HepG2 (cell line): ENCODE measurements at regions not wholly inside any gene's neighbourhood (a gene's known extent, or its start where the extent isn't known, plus 50 kb on each side); places are given as distances from the start of the nearest gene placed in this dataset.

Source experiments
- ATAC-seq: fragments of 200-7000 bp; cut with Tn5 transposase; 3 replicates; pipeline ENCODE4 v1.9.1; 2020; ENCODE audit warnings: mild to moderate bottlenecking, moderate library complexity
- BruUV-seq: library from RNA; stranded (reverse); fragments of 400-500 nt; replicated peaks from 2 replicates; lab custom pipeline; 2021; lab: Mats Ljungman, UMichigan
- CTCF ChIA-PET: fragments of 300-600 bp; formaldehyde crosslinking; extraction: SDS; loops from one replicate; lab custom pipeline; 2021; ENCODE audit warnings: low total read pairs, inconsistent platforms, low intra/inter-chr PET ratio; lab: Yijun Ruan, JAX
- POLR2A ChIA-PET: fragments of 350-600 bp; sonication (Branson Sonifier 250); formaldehyde crosslinking; loops from one replicate; lab custom pipeline; 2020; ENCODE audit warnings: antibody characterized with exemption, inconsistent platforms; lab: Yijun Ruan, JAX
- DNase-seq: peaks from one replicate; pipeline ENCODE4 v3.0.0-alpha.2; 2015; ENCODE audit warnings: low spot score
- FAIRE-seq: peaks from 3 replicates; lab custom pipeline; 2011; peaks lifted over from hg19 to GRCh38; lab: Jason Lieb, UNC
- H2AFZ ChIP-seq: one replicate; pipeline ENCODE4 v1.6.1; 2011; ENCODE audit warnings: low read length, inconsistent platforms
- H3K27ac ChIP-seq: fragments of 300-600 bp; 3 replicates; pipeline ENCODE4 v1.8.0; 2011; ENCODE audit warnings: mixed run types, mild to moderate bottlenecking, mixed read lengths, low read length, inconsistent platforms; ENCODE audit not compliant: insufficient read depth; ENCODE audit errors: extremely low read length
- H3K27me3 ChIP-seq, 2 experiments: fragments of 200-600 bp in 1 of 2; 2 replicates in 1 of 2; 3 replicates in 1 of 2; pipeline versions ENCODE4 v1.6.0 to v1.8.0; 2011; ENCODE audit warnings: low read length in 2 of 2, mild to moderate bottlenecking in 2 of 2, moderate library complexity in 2 of 2, inconsistent platforms in 1 of 2; ENCODE audit not compliant: insufficient read depth in 2 of 2, control insufficient read depth in 1 of 2
- H3K36me3 ChIP-seq, 2 experiments: fragments of 200-600 bp in 1 of 2; replicated peaks in 1 of 2; 2 replicates in 1 of 2; 3 replicates in 1 of 2; pipeline versions ENCODE4 v1.5.1 to v1.8.0; 2011; ENCODE audit warnings: low read length in 2 of 2, inconsistent platforms in 1 of 2; ENCODE audit not compliant: insufficient read depth in 2 of 2, control insufficient read depth in 1 of 2
- H3K4me1 ChIP-seq: 2 replicates; pipeline ENCODE4 v1.5.1; 2012; ENCODE audit warnings: low read length, inconsistent platforms; ENCODE audit not compliant: insufficient read depth
- H3K4me2 ChIP-seq: 2 replicates; pipeline ENCODE4 v1.6.0; 2011; ENCODE audit warnings: low read depth, low read length, inconsistent platforms
- H3K4me3 ChIP-seq, 3 experiments: fragments of 200-600 bp in 1 of 3; sonication (generic), shearing (Covaris generic) in 1 of 3; replicated peaks in 1 of 3; 2 replicates each; pipeline ENCODE4 v1.5.1; 2011 to 2016; ENCODE audit warnings: low read length in 3 of 3, inconsistent platforms in 2 of 3, low read depth in 2 of 3, mild to moderate bottlenecking in 2 of 3, control low read depth in 1 of 3, mixed read lengths in 1 of 3; ENCODE audit not compliant: insufficient read depth in 1 of 3
- H3K79me2 ChIP-seq: one replicate; pipeline ENCODE4 v1.6.1; 2011; ENCODE audit warnings: low read length, inconsistent platforms; ENCODE audit not compliant: insufficient read depth
- H3K9ac ChIP-seq: 2 replicates; pipeline ENCODE4 v1.6.0; 2011; ENCODE audit warnings: mild to moderate bottlenecking, low read depth, low read length, inconsistent platforms; ENCODE audit not compliant: insufficient read depth
- H3K9me3 ChIP-seq: 2 replicates; pipeline ENCODE4 v1.5.1; 2012; ENCODE audit warnings: mild to moderate bottlenecking, low read length
- H4K20me1 ChIP-seq: 2 replicates; pipeline ENCODE4 v1.6.0; 2011; ENCODE audit warnings: inconsistent platforms, mild to moderate bottlenecking, low read length, moderate library complexity; ENCODE audit not compliant: insufficient read depth
- GPBP1L1 ChIP-seq: sonication (generic); formaldehyde crosslinking; IDR thresholded peaks from 2 replicates; pipeline ENCODE4 v1.5.0; 2020; ENCODE audit warnings: mild to moderate bottlenecking, missing genetic modification reagents
- HHEX ChIP-seq: IDR thresholded peaks from 2 replicates; pipeline ENCODE4 v1.6.1; 2016; ENCODE audit warnings: control low read depth
- REPIN1 ChIP-seq: sonication (generic); formaldehyde crosslinking; IDR thresholded peaks from 2 replicates; pipeline ENCODE4 v1.8.0; 2022; ENCODE audit warnings: missing genetic modification reagents, low read depth, mild to moderate bottlenecking, borderline replicate concordance
- SPEN ChIP-seq: sonication (generic); formaldehyde crosslinking; IDR thresholded peaks from 2 replicates; pipeline ENCODE4 v1.5.1; 2020; ENCODE audit warnings: low read depth, mild to moderate bottlenecking, missing genetic modification reagents
- TMF1 ChIP-seq: sonication (generic); formaldehyde crosslinking; IDR thresholded peaks from 2 replicates; pipeline ENCODE4 v1.8.1; 2022; ENCODE audit warnings: low read depth, missing genetic modification reagents
- ZHX2 ChIP-seq, 2 experiments: sonication (generic) in 1 of 2; formaldehyde crosslinking in 1 of 2; IDR thresholded peaks; 2 replicates each; pipeline versions ENCODE4 v1.6.1 to v1.9.0; 2014 to 2022; ENCODE audit warnings: antibody characterized with exemption in 1 of 2, borderline replicate concordance in 1 of 2, inconsistent platforms in 1 of 2, low read depth in 1 of 2, missing genetic modification reagents in 1 of 2
- ZNF17 ChIP-seq: sonication (generic); formaldehyde crosslinking; IDR thresholded peaks from 2 replicates; pipeline ENCODE4 v1.5.0; 2020; ENCODE audit warnings: mild to moderate bottlenecking, missing genetic modification reagents
- ZNF337 ChIP-seq: sonication (generic); formaldehyde crosslinking; IDR thresholded peaks from 2 replicates; pipeline ENCODE4 v1.5.1; 2020; ENCODE audit warnings: missing genetic modification reagents, low read depth, mild to moderate bottlenecking, borderline replicate concordance
- ZNF446 ChIP-seq: sonication (generic); formaldehyde crosslinking; IDR thresholded peaks from 2 replicates; pipeline ENCODE4 v1.5.0; 2020; ENCODE audit warnings: mild to moderate bottlenecking, missing genetic modification reagents
- ZNF496 ChIP-seq: sonication (generic); formaldehyde crosslinking; IDR thresholded peaks from 2 replicates; pipeline ENCODE4 v1.8.1; 2023; ENCODE audit warnings: mild to moderate bottlenecking, moderate library complexity, missing genetic modification reagents; ENCODE audit not compliant: insufficient replicate concordance
- ZNF703 ChIP-seq: sonication (generic); formaldehyde crosslinking; IDR thresholded peaks from 2 replicates; pipeline ENCODE4 v1.5.1; 2020; ENCODE audit warnings: missing genetic modification reagents, mild to moderate bottlenecking, moderate library complexity, borderline replicate concordance
- ZNF773 ChIP-seq: sonication (generic); formaldehyde crosslinking; IDR thresholded peaks from 2 replicates; pipeline ENCODE4 v1.4.0; 2020; ENCODE audit warnings: missing genetic modification reagents, borderline replicate concordance
- ZSCAN21 ChIP-seq: sonication (generic); formaldehyde crosslinking; IDR thresholded peaks from 2 replicates; pipeline ENCODE4 v1.8.0; 2022; ENCODE audit warnings: mild to moderate bottlenecking, missing genetic modification reagents, moderate library complexity, borderline replicate concordance
- WGBS: methylation state at CpG from one replicate; pipeline ENCODE4 v1.1.6; 2017; ENCODE audit warnings: low lambda C conversion rate; 5-methylcytosine and 5-hydroxymethylcytosine counted together
- in situ Hi-C: cut with HindIII; loops from 2 replicates; pipeline ENCODE4 v1.10.0; 2017; ENCODE audit warnings: low pct_unique_long_range_greater_than_20kb; ENCODE audit not compliant: extremely low pct_ligation_motif_present
- intact Hi-C: fragments of 100-400 bp; cut with micrococcal nuclease; formaldehyde crosslinking; loops from one replicate; pipeline ENCODE4 v1.10.0; 2022; ENCODE audit not compliant: unreplicated experiment

- no peaks in the 10 kb centered on the region for H4K20me1 ChIP-seq
- BruUV-seq: no TSS peak
- ChIA-PET POLR2A (no interaction called here), CTCF (no interaction called here)
- no peak overlapping the region for H2AFZ ChIP-seq
- no peak for FAIRE-seq
- H3K4me1 ChIP-seq: peaks cover 5% of the 10 kb centered on the region; the same call in 1 of the 2 replicates
- H3K4me2 ChIP-seq: no peak overlapping the region
- H3K27ac ChIP-seq: no peak overlapping the region
- DNase-seq: no peak
- no peaks in the 10 kb centered on the region for H3K9me3 ChIP-seq
- no peak for TF ChIP-seq ZNF17 (CRISPR knock-in tag)
- TF ChIP-seq REPIN1: no peak
- TF ChIP-seq SPEN (CRISPR knock-in tag): no peak
- no peak for TF ChIP-seq ZNF446 (CRISPR knock-in tag)
- no peak for TF ChIP-seq HHEX (CRISPR knock-in tag)
- no peak for TF ChIP-seq ZNF773 (CRISPR knock-in tag)
- TF ChIP-seq ZSCAN21 (CRISPR knock-in tag): no peak
- TF ChIP-seq TMF1 (CRISPR knock-in tag): no peak
- no peak for TF ChIP-seq ZNF337 (CRISPR knock-in tag)
- no peak for TF ChIP-seq ZNF703 (CRISPR knock-in tag)
- no peak for TF ChIP-seq ZNF496 (CRISPR knock-in tag)
- TF ChIP-seq ZHX2 (IDR thresholded peaks at IDR 0.05; ENCODE audit: low read depth): no peak
- no peak for TF ChIP-seq ZHX2 (CRISPR knock-in tag; IDR thresholded peaks at IDR 0.05; ENCODE audit: borderline replicate concordance)
- no peak for TF ChIP-seq GPBP1L1 (CRISPR knock-in tag)
- no peak overlapping the region for H3K9ac ChIP-seq
- 0% methylated on average over 2 of the region's 2 CpGs for WGBS
- no peaks in the 10 kb centered on the region for H3K36me3 ChIP-seq
- in situ Hi-C loops: no loop called here
- no peak overlapping the region for H3K4me3 ChIP-seq
- no peak for ATAC-seq
- H3K27me3 ChIP-seq: no peaks in the 10 kb centered on the region
- H3K79me2 ChIP-seq: no peaks in the 10 kb centered on the region
- intact Hi-C loops: no loop called here
Observed at GRCh38 chr14:53213761-53214160, 60.6 kb upstream of the DDHD1 start.
